ENCODE measurements at regions not wholly inside any gene's neighbourhood (a gene's known extent, or its start where the extent isn't known, plus 50 kb on each side); places are given as distances from the start of the nearest gene placed in this dataset.

DNA sequence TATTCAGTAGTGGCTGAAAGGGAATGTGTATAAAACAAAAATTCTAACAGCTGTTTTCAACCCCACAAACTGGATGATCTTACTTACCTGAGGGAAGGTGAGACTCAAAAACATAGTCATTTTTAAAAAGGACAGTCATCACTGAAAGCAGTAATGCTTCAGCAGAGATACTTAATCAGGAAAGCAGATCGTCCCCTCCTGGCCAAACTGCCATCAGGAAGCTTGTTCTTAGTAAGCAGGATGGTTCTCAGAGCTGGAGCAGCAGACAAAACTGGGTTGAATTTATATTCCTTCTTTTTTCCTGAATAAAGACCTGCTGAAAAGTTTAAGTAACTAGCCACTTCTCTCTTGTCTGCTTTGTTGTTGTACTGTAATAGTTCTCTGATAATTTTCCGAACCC is 1156.5 kb downstream of the OLFM4 start:
- Histone ChIP-seq H4K20me1 (ENCODE audit: control insufficient read depth, insufficient read depth, low read depth, low read length) (no peaks in the 10 kb centered on the region), H3F3A (ENCODE audit: control insufficient read depth, insufficient read depth) (no peaks in the 10 kb centered on the region), H3K9me3 (ENCODE audit: control insufficient read depth, insufficient read depth, low read length) (no peaks in the 10 kb centered on the region), H3K36me3 (ENCODE audit: control insufficient read depth, low read length) (no peaks in the 10 kb centered on the region), H3K9me2 (replicated peaks; ENCODE audit: control insufficient read depth, low read length) (no peaks in the 10 kb centered on the region), H3K79me2 (ENCODE audit: control insufficient read depth, low read length) (no peaks in the 10 kb centered on the region), H3K4me3 (ENCODE audit: low read length) (no peak overlapping the region), H3K4me2 (ENCODE audit: low read length) (no peak overlapping the region), H3K27me3 (ENCODE audit: control insufficient read depth, low read length) (no peaks in the 10 kb centered on the region), H3K27ac (ENCODE audit: low read depth, low read length) (no peak overlapping the region), H3K4me1 (ENCODE audit: control insufficient read depth, low read length) (no peaks in the 10 kb centered on the region)
- TF ChIP-seq CTCF (IDR thresholded peaks at IDR 0.05; ENCODE audit: low read depth, low read length, poor library complexity, severe bottlenecking), result no peak
- TF ChIP-seq EZH2phosphoT487 (IDR thresholded peaks at IDR 0.05; ENCODE audit: borderline replicate concordance, low read length), result no peak

DNA sequence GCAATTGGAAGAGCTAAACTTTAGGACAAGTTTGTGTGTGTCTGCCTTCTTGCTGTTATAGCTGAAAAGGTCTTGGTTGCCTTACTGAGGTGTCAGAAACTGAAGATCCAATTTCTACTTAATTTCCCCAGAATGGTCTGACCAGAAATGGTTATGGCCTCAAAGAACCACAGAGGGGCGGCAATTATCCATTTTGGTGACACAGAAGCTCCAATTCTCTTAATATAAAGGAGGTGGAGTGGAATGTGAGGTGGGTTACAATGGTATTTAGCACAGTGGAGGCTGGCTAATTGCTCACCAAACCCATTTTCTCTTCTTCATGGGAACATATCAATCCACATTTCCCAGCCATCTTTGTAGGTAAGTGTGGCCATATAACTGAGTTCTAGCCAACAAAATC is 1157.2 kb downstream of the OLFM4 start:
- Histone ChIP-seq H3K27me3 (ENCODE audit: control insufficient read depth, low read length) (no peaks in the 10 kb centered on the region), H3K4me3 (ENCODE audit: low read length) (no peak overlapping the region), H3K9me3 (ENCODE audit: control insufficient read depth, insufficient read depth, low read length) (no peaks in the 10 kb centered on the region), H3K36me3 (ENCODE audit: control insufficient read depth, low read length) (no peaks in the 10 kb centered on the region), H4K20me1 (ENCODE audit: control insufficient read depth, insufficient read depth, low read depth, low read length) (no peaks in the 10 kb centered on the region), H3K79me2 (ENCODE audit: control insufficient read depth, low read length) (no peaks in the 10 kb centered on the region), H3K4me2 (ENCODE audit: low read length) (no peak overlapping the region), H3F3A (ENCODE audit: control insufficient read depth, insufficient read depth) (no peaks in the 10 kb centered on the region), H3K4me1 (ENCODE audit: control insufficient read depth, low read length) (no peaks in the 10 kb centered on the region), H3K9me2 (replicated peaks; ENCODE audit: control insufficient read depth, low read length) (no peaks in the 10 kb centered on the region), H3K27ac (ENCODE audit: low read depth, low read length) (no peak overlapping the region)
- peak; percentile 24 for TF ChIP-seq CTCF (IDR thresholded peaks at IDR 0.05; ENCODE audit: low read depth, low read length, poor library complexity, severe bottlenecking)
- TF ChIP-seq EZH2phosphoT487 (IDR thresholded peaks at IDR 0.05; ENCODE audit: borderline replicate concordance, low read length), result no peak

DNA sequence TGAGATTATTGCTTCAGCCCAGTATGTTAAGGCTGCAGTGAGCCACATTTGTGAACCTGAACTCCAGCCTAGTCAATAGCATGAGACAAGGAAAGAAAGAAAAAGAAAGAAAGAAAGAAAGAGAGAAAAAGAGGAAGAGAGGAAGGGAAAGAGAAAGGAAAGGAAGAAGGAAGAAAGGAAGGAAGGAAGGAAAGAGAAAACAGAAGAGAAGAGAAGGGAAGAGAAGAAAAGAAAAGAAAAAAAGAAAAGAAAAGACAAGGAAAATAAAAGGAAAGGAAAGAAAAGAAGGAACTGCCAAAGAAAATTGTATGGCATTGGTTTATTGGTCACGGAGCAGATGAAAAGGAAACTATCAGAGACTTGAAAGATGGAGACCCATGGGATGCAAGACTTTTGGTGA is 1158.8 kb downstream of the OLFM4 start:
- no peaks in the 10 kb centered on the region for H3K9me3 ChIP-seq (ENCODE audit: control insufficient read depth, insufficient read depth, low read length)

More for the DNA sequence above, 1158.8 kb downstream of the OLFM4 start:
- Histone ChIP-seq H3K4me1 (ENCODE audit: control insufficient read depth, low read length) (no peaks in the 10 kb centered on the region), H4K20me1 (ENCODE audit: control insufficient read depth, insufficient read depth, low read depth, low read length) (no peaks in the 10 kb centered on the region), H3K27ac (ENCODE audit: low read depth, low read length) (no peak overlapping the region), H3F3A (ENCODE audit: control insufficient read depth, insufficient read depth) (no peaks in the 10 kb centered on the region), H3K79me2 (ENCODE audit: control insufficient read depth, low read length) (no peaks in the 10 kb centered on the region), H3K9me2 (replicated peaks; ENCODE audit: control insufficient read depth, low read length) (no peaks in the 10 kb centered on the region), H3K27me3 (ENCODE audit: control insufficient read depth, low read length) (no peaks in the 10 kb centered on the region), H3K36me3 (ENCODE audit: control insufficient read depth, low read length) (no peaks in the 10 kb centered on the region), H3K4me2 (ENCODE audit: low read length) (no peak overlapping the region), H3K4me3 (ENCODE audit: low read length) (no peak overlapping the region)
- no peak for TF ChIP-seq EZH2phosphoT487 (IDR thresholded peaks at IDR 0.05; ENCODE audit: borderline replicate concordance, low read length)
- TF ChIP-seq CTCF (IDR thresholded peaks at IDR 0.05; ENCODE audit: low read depth, low read length, poor library complexity, severe bottlenecking), result no peak
